Neuronal stem cell (in vitro differentiated cells): ENCODE measurements at regions not wholly inside any gene's neighbourhood (a gene's known extent, or its start where the extent isn't known, plus 50 kb on each side); places are given as distances from the start of the nearest gene placed in this dataset.
"Not testable (repeated sequence)": the region's sequence is repeated elsewhere in the genome, so short reads cannot be mapped to it uniquely, and the experiment has no call there.

Experiments
- DNase-seq: peaks from one replicate; pipeline ENCODE4 v3.0.0-alpha.2; 2013; ENCODE audit warnings: low spot score
- H2AFZ ChIP-seq: one replicate; pipeline ENCODE4 v1.6.1; 2013; ENCODE audit warnings: mild to moderate bottlenecking, low read length, inconsistent platforms
- H2AK5ac ChIP-seq: 2 replicates; pipeline ENCODE4 v1.6.1; 2013; ENCODE audit warnings: low read depth, mild to moderate bottlenecking, inconsistent platforms, low read length, moderate library complexity, mixed read lengths
- H2BK120ac ChIP-seq: 2 replicates; pipeline ENCODE4 v1.6.1; 2013; ENCODE audit warnings: low read depth, mild to moderate bottlenecking, inconsistent platforms, low read length, moderate library complexity, mixed read lengths
- H2BK12ac ChIP-seq: one replicate; pipeline ENCODE4 v1.6.1; 2013; ENCODE audit warnings: low read length, inconsistent platforms
- H2BK15ac ChIP-seq: 2 replicates; pipeline ENCODE4 v1.6.1; 2013; ENCODE audit warnings: mild to moderate bottlenecking, low read length, inconsistent platforms, mixed read lengths
- H2BK5ac ChIP-seq: one replicate; pipeline ENCODE4 v1.6.1; 2013; ENCODE audit warnings: inconsistent platforms, mild to moderate bottlenecking, low read length, moderate library complexity
- H3K14ac ChIP-seq: one replicate; pipeline ENCODE4 v1.6.1; 2013; ENCODE audit warnings: low read length, inconsistent platforms
- H3K18ac ChIP-seq: 2 replicates; pipeline ENCODE4 v1.6.1; 2013; ENCODE audit warnings: low read length, inconsistent platforms
- H3K23ac ChIP-seq: 2 replicates; pipeline ENCODE4 v1.6.1; 2013; ENCODE audit warnings: low read depth, mild to moderate bottlenecking, mixed read lengths, low read length, inconsistent platforms; ENCODE audit not compliant: poor library complexity
- H3K27ac ChIP-seq: replicated peaks from 3 replicates; pipeline ENCODE4 v1.5.1; 2013; ENCODE audit warnings: low read length, inconsistent platforms
- H3K27me3 ChIP-seq, 3 experiments: 2 replicates each; pipeline ENCODE4 v1.6.1; 2013; ENCODE audit warnings: low read length in 3 of 3, mild to moderate bottlenecking in 2 of 3, inconsistent platforms in 1 of 3, low read depth in 1 of 3, mixed read lengths in 1 of 3, moderate library complexity in 1 of 3; ENCODE audit not compliant: control insufficient read depth in 3 of 3, insufficient read depth in 3 of 3
- H3K36me3 ChIP-seq, 2 donors: replicated peaks in 1 of 2; 2 replicates each; pipeline ENCODE4 v1.6.1; 2013; ENCODE audit warnings: low read length in 2 of 2; ENCODE audit not compliant: control insufficient read depth in 2 of 2, insufficient read depth in 2 of 2
- H3K4ac ChIP-seq: 2 replicates; pipeline ENCODE4 v1.6.1; 2013; ENCODE audit warnings: inconsistent platforms, mild to moderate bottlenecking, low read length, moderate library complexity
- H3K4me1 ChIP-seq, 2 donors: 1 replicate in 1 of 2; 2 replicates in 1 of 2; pipeline ENCODE4 v1.6.1; 2013; ENCODE audit warnings: low read length in 2 of 2, low read depth in 1 of 2; ENCODE audit not compliant: control insufficient read depth in 2 of 2, insufficient read depth in 1 of 2
- H3K4me2 ChIP-seq: one replicate; pipeline ENCODE4 v1.6.1; 2013; ENCODE audit warnings: mild to moderate bottlenecking, low read length, inconsistent platforms; ENCODE audit not compliant: insufficient read depth, poor library complexity, severe bottlenecking
- H3K4me3 ChIP-seq, 2 donors: 2 replicates each; pipeline ENCODE4 v1.5.1; 2013; ENCODE audit warnings: low read length in 2 of 2, mild to moderate bottlenecking in 2 of 2, inconsistent platforms in 1 of 2, moderate library complexity in 1 of 2
- H3K79me1 ChIP-seq: one replicate; pipeline ENCODE4 v1.6.1; 2013; ENCODE audit warnings: low read depth, mild to moderate bottlenecking, inconsistent platforms, low read length, moderate library complexity
- H3K9ac ChIP-seq: one replicate; pipeline ENCODE4 v1.6.1; 2013; ENCODE audit warnings: mild to moderate bottlenecking, low read depth, low read length, inconsistent platforms; ENCODE audit not compliant: poor library complexity
- H3K9me3 ChIP-seq, 2 donors: replicated peaks in 1 of 2; 2 replicates each; pipeline versions ENCODE3 to v1.6.1; 2013; ENCODE audit warnings: low read length in 2 of 2, mild to moderate bottlenecking in 2 of 2, inconsistent platforms in 1 of 2, low read depth in 1 of 2, mixed read lengths in 1 of 2, moderate library complexity in 1 of 2; ENCODE audit not compliant: control insufficient read depth in 2 of 2, insufficient read depth in 1 of 2
- H4K8ac ChIP-seq: one replicate; pipeline ENCODE4 v1.6.1; 2013; ENCODE audit warnings: low read depth, mild to moderate bottlenecking, inconsistent platforms, low read length, moderate library complexity
- H4K91ac ChIP-seq: one replicate; pipeline ENCODE4 v1.6.1; 2013; ENCODE audit warnings: low read length, low read depth, mild to moderate bottlenecking, inconsistent platforms; ENCODE audit not compliant: poor library complexity
- WGBS, 2 donors: extraction: QIAGEN DNeasy Blood & Tissue Kit; methylation state at CpG; one replicate each; pipeline ENCODE4 v1.1.7; 2013; ENCODE audit warnings: missing lambda C conversion rate in 2 of 2, mixed read lengths in 1 of 2; ENCODE audit not compliant: insufficient read length in 2 of 2, insufficient replicate concordance in 1 of 2; ENCODE audit errors: extremely low coverage in 2 of 2; 5-methylcytosine and 5-hydroxymethylcytosine counted together

DNA sequence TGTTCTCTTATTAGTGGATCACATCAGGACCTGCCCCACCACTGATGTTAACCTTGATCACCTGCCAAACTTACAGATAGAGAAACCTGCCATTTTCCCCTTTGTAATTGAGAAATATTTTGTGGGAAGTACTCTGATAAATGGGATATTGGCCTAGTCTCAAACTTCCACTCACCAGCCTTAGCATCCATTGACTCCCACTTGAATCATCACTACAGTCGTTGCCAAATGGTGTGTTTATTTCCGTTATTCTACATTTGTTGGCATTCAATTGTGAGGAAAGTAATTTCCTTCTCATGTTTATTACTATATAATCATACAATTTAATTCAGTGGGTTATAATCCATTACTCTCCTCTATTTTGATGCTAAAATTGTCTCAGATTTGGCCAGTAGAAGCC, 156.4 kb upstream of the CXCL13 start:
- H2AFZ ChIP-seq = no peak overlapping the region
- no peak overlapping the region for H2BK120ac ChIP-seq
- H3K9ac ChIP-seq = no peak overlapping the region
- no peak overlapping the region for H4K8ac ChIP-seq
- H4K91ac ChIP-seq = no peak overlapping the region
- no peak overlapping the region for H2BK15ac ChIP-seq
- no CpG with 5 or more reads among the region's 2 CpGs for WGBS, 2 donors
- no peaks in the 10 kb centered on the region for H3K36me3 ChIP-seq
- no peak for DNase-seq
- H2BK12ac ChIP-seq = no peak overlapping the region
- H3K4me1 ChIP-seq = no peaks in the 10 kb centered on the region
- H3K4me2 ChIP-seq = no peak overlapping the region
- H3K9me3 ChIP-seq = no peaks in the 10 kb centered on the region
- no peak overlapping the region for H3K18ac ChIP-seq
- no peak overlapping the region for H3K4ac ChIP-seq
- H3K27me3 ChIP-seq = peaks cover 0 to 5% (median 0%) of the 10 kb centered on the region in 3 experiments
- no peaks in the 10 kb centered on the region for H3K79me1 ChIP-seq
- no peak overlapping the region for H2BK5ac ChIP-seq
- no peak overlapping the region for H2AK5ac ChIP-seq
- no peak overlapping the region for H3K4me3 ChIP-seq
- H3K14ac ChIP-seq = no peak overlapping the region
- H3K23ac ChIP-seq = no peak overlapping the region
- no peak overlapping the region for H3K27ac ChIP-seq

- Histone ChIP-seq H3K4me1 (no peaks in the 10 kb centered on the region), H3K18ac (no peak overlapping the region), H4K8ac (no peak overlapping the region), H3K4me2 (no peak overlapping the region), H3K4ac (no peak overlapping the region), H2BK12ac (no peak overlapping the region), H4K91ac (no peak overlapping the region), H3K4me3 (no peak overlapping the region), H2AK5ac (no peak overlapping the region), H3K23ac (no peak overlapping the region), H3K9me3 (no peaks in the 10 kb centered on the region), H3K9ac (no peak overlapping the region), H3K36me3 (no peaks in the 10 kb centered on the region), H2BK5ac (no peak overlapping the region), H3K14ac (no peak overlapping the region), H2AFZ (no peak overlapping the region), H3K27ac (no peak overlapping the region), H2BK15ac (no peak overlapping the region), H3K79me1 (no peaks in the 10 kb centered on the region), H2BK120ac (no peak overlapping the region), H3K27me3 (peaks cover 0 to 5% (median 0%) of the 10 kb centered on the region in 3 experiments)
- DNase-seq = no peak
- WGBS, 2 donors = no CpG with 5 or more reads among the region's 4 CpGs
Measured at GRCh38 chr4:77450006-77450405, 155.6 kb upstream of the CXCL13 start.

GRCh38 chr4:77451530-77451929, 154.1 kb upstream of the CXCL13 start:
- H3K9ac ChIP-seq = no peak overlapping the region

DNA sequence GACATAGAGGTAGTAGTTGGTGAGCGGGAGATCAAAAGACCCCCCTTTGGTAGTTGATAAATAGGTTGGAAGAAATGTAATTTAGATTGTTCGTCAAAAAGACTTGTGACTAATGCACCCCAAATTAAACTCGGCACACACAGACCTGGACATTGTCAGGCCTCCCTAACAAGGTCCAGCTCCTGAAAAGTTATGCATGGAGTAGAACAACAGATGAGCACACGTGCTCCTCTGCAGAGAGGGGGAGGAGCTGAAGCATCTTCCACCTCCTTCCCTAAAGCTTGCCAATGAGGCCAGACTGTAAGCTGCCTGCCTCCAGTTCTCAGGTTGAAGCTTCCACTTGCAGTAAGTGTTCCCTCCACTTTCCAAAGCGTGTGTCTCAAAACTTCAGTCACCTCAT, 153.5 kb upstream of the CXCL13 start:
- H4K91ac ChIP-seq, H3K27ac ChIP-seq, H3K9ac ChIP-seq, H3K14ac ChIP-seq, H2BK5ac ChIP-seq, H2AK5ac ChIP-seq, DNase-seq, H2AFZ ChIP-seq, H3K36me3 ChIP-seq, H3K4ac ChIP-seq, H3K9me3 ChIP-seq, H3K4me1 ChIP-seq, H4K8ac ChIP-seq, H3K18ac ChIP-seq, H3K79me1 ChIP-seq, H3K4me2 ChIP-seq, H2BK12ac ChIP-seq, H2BK120ac ChIP-seq, H3K23ac ChIP-seq, H2BK15ac ChIP-seq, H3K4me3 ChIP-seq, H3K27me3 ChIP-seq: not testable (repeated sequence)
- WGBS, 2 donors = no CpG with 5 or more reads among the region's 5 CpGs

More at GRCh38 chr4:77451530-77451929, 154.1 kb upstream of the CXCL13 start:
- WGBS, 2 donors = no CpG with 5 or more reads among the region's 1 CpG
- H3K9me3 ChIP-seq = no peaks in the 10 kb centered on the region
- H2AFZ ChIP-seq = no peak overlapping the region
- H3K14ac ChIP-seq = no peak overlapping the region
- no peak overlapping the region for H3K27ac ChIP-seq
- H2BK5ac ChIP-seq = no peak overlapping the region
- H3K4me1 ChIP-seq = no peaks in the 10 kb centered on the region
- no peak overlapping the region for H3K4ac ChIP-seq
- H2AK5ac ChIP-seq = no peak overlapping the region
- no peak overlapping the region for H2BK15ac ChIP-seq
- H3K4me3 ChIP-seq = no peak overlapping the region
- no peak for DNase-seq
- H3K23ac ChIP-seq = no peak overlapping the region
- H3K36me3 ChIP-seq = no peaks in the 10 kb centered on the region
- no peak overlapping the region for H3K4me2 ChIP-seq
- H3K79me1 ChIP-seq = no peaks in the 10 kb centered on the region
- H2BK120ac ChIP-seq = no peak overlapping the region
- no peak overlapping the region for H3K18ac ChIP-seq
- peaks cover 0 to 5% (median 0%) of the 10 kb centered on the region in 3 experiments for H3K27me3 ChIP-seq
- H4K91ac ChIP-seq = no peak overlapping the region
- no peak overlapping the region for H4K8ac ChIP-seq
- no peak overlapping the region for H2BK12ac ChIP-seq
